ENCODE measurements at regions not wholly inside any gene's neighbourhood (a gene's known extent, or its start where the extent isn't known, plus 50 kb on each side); places are given as distances from the start of the nearest gene placed in this dataset.

DNA sequence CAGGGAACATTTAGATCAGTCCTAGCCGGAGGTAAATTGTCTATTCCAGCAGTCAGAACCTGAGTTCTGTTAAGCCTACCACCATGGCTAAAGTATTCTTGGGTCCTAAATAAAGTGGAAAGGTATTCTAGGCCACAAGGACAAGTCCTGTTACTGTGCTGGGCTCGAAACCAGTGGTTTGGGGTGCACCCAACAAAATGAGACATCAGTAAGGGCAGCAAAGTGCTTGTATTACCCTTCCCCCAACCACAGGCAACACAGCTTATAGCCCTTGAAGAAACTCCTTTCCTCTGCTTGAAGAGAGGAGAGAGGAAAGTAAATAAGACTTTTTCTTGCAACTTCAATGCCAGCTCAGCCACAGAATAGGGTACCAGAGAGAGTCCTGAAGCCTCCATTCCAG lies 1345.6 kb downstream of the PCDH18 start:
- Histone ChIP-seq H3K27ac (ENCODE audit: low read length) (no peak overlapping the region), H3K4me3 (ENCODE audit: low read length) (no peak overlapping the region), H3K4me1 (ENCODE audit: control insufficient read depth, insufficient read depth, low read length) (no peaks in the 10 kb centered on the region), H3K27me3 (ENCODE audit: control insufficient read depth, insufficient read depth, low read length) (no peaks in the 10 kb centered on the region), H3K36me3 (ENCODE audit: control insufficient read depth, insufficient read depth, low read length) (no peaks in the 10 kb centered on the region), H3K9me3 (replicated peaks; ENCODE audit: control insufficient read depth, low read depth, low read length) (peaks cover 2% of the 10 kb centered on the region)
- no peak for DNase-seq
- 83% methylated on average over 1 of the region's 2 CpGs for WGBS (ENCODE audit: insufficient coverage)

DNA sequence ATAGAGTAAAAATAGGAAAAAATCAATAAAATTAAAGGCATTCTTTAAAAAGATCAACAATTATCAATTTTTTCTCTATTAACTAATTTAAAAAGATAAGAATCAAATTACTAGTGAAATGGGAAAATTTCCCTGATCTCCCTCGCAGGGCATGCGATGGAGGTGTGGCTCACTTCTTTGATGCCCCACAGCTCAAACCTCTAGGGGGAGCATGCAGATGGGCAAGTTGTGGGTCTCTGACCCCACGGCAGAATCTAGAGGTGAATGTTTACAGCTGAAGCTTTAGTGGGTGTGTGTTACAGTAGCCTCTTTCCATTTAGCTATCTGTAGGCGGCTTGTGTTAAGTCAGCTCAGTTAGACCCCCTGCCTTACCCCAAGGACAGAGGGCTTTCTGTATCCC lies 1348.8 kb downstream of the PCDH18 start:
- DNase-seq: no peak
- H3K36me3 ChIP-seq (ENCODE audit: control insufficient read depth, insufficient read depth, low read length): no peaks in the 10 kb centered on the region
- H3K27ac ChIP-seq (ENCODE audit: low read length): no peak overlapping the region
- H3K4me1 ChIP-seq (ENCODE audit: control insufficient read depth, insufficient read depth, low read length): no peaks in the 10 kb centered on the region
- H3K27me3 ChIP-seq (ENCODE audit: control insufficient read depth, insufficient read depth, low read length): no peaks in the 10 kb centered on the region
- no peak overlapping the region for H3K4me3 ChIP-seq (ENCODE audit: low read length)
- no CpG with 5 or more reads among the region's 4 CpGs for WGBS (ENCODE audit: insufficient coverage)
- peaks cover 2% of the 10 kb centered on the region for H3K9me3 ChIP-seq (replicated peaks; ENCODE audit: control insufficient read depth, low read depth, low read length)

GRCh38 chr4:136156947-136157346 lies 1375.3 kb downstream of the PCDH18 start:
- Histone ChIP-seq H3K27ac (ENCODE audit: low read length) (no peak overlapping the region), H3K4me3 (ENCODE audit: low read length) (no peak overlapping the region), H3K27me3 (ENCODE audit: control insufficient read depth, insufficient read depth, low read length) (no peaks in the 10 kb centered on the region), H3K36me3 (ENCODE audit: control insufficient read depth, insufficient read depth, low read length) (no peaks in the 10 kb centered on the region), H3K9me3 (replicated peaks; ENCODE audit: control insufficient read depth, low read depth, low read length) (peaks cover 6% of the 10 kb centered on the region), H3K4me1 (ENCODE audit: control insufficient read depth, insufficient read depth, low read length) (no peaks in the 10 kb centered on the region)
- no CpG with 5 or more reads among the region's 1 CpG for WGBS (ENCODE audit: insufficient coverage)
- DNase-seq: peak; percentile 2

DNA sequence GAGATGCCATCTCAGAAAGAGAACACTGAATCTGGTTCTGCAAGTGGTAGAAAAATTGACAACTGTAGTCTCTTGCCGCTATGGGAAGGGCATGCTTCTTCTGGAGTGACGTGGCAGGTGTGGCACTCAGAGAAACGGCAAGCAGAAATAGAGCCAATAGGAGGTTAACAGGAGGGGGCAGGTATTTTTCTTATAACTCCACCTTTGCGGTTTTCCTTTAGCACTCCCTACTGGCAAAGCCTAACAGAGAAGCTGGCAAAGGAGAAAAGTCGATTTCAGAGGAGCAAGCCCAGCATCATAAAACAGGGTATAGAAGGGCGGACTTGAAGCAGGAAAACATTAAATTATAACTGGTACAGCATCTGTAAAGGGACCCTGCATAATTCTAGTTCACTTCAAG lies 1382.2 kb downstream of the PCDH18 start:
- Histone ChIP-seq H3K27ac (ENCODE audit: low read length) (no peak overlapping the region), H3K36me3 (ENCODE audit: control insufficient read depth, insufficient read depth, low read length) (no peaks in the 10 kb centered on the region), H3K27me3 (ENCODE audit: control insufficient read depth, insufficient read depth, low read length) (no peaks in the 10 kb centered on the region), H3K9me3 (replicated peaks; ENCODE audit: control insufficient read depth, low read depth, low read length) (peaks cover 10% of the 10 kb centered on the region), H3K4me3 (ENCODE audit: low read length) (no peak overlapping the region), H3K4me1 (ENCODE audit: control insufficient read depth, insufficient read depth, low read length) (no peaks in the 10 kb centered on the region)
- DNase-seq: no peak
- 86% methylated on average over 1 of the region's 6 CpGs for WGBS (ENCODE audit: insufficient coverage)

DNA sequence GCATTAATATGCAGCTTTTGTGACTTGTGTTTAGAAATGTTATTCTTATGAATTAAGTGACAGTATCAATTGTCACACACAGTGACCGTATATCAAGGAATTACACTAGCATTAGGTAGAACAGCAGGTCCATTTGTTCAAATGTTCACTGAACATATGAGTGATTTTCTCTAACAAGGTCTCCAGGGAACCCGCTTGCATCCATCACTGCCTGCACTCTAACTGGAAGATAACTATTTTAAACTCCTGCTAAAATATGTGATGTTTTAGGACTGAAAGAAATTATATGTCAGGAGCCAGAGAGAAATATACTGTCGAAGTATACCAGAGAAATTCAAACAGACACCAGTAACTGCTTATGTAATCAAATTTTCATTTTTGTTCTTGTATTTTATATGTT lies 1395.7 kb downstream of the PCDH18 start:
- H3K27me3 ChIP-seq (ENCODE audit: control insufficient read depth, insufficient read depth, low read length): no peaks in the 10 kb centered on the region
- DNase-seq: no peak
- H3K9me3 ChIP-seq (replicated peaks; ENCODE audit: control insufficient read depth, low read depth, low read length): no peaks in the 10 kb centered on the region
- H3K4me1 ChIP-seq (ENCODE audit: control insufficient read depth, insufficient read depth, low read length): no peaks in the 10 kb centered on the region
- no peak overlapping the region for H3K27ac ChIP-seq (ENCODE audit: low read length)
- no peaks in the 10 kb centered on the region for H3K36me3 ChIP-seq (ENCODE audit: control insufficient read depth, insufficient read depth, low read length)
- no peak overlapping the region for H3K4me3 ChIP-seq (ENCODE audit: low read length)
- WGBS (ENCODE audit: insufficient coverage): no CpG with 5 or more reads among the region's 3 CpGs

- Histone ChIP-seq H3K4me1 (ENCODE audit: control insufficient read depth, insufficient read depth, low read length) (no peaks in the 10 kb centered on the region), H3K9me3 (replicated peaks; ENCODE audit: control insufficient read depth, low read depth, low read length) (no peaks in the 10 kb centered on the region), H3K27ac (ENCODE audit: low read length) (no peak overlapping the region), H3K4me3 (ENCODE audit: low read length) (no peak overlapping the region), H3K36me3 (ENCODE audit: control insufficient read depth, insufficient read depth, low read length) (no peaks in the 10 kb centered on the region), H3K27me3 (ENCODE audit: control insufficient read depth, insufficient read depth, low read length) (no peaks in the 10 kb centered on the region)
- no peak for DNase-seq
- 100% methylated on average over 1 of the region's 1 CpG for WGBS (ENCODE audit: insufficient coverage)
These were observed 1408.0 kb downstream of the PCDH18 start for GRCh38 chr4:136124251-136124745.

- H3K27ac ChIP-seq (ENCODE audit: low read length): no peak overlapping the region
- H3K9me3 ChIP-seq (replicated peaks; ENCODE audit: control insufficient read depth, low read depth, low read length): no peaks in the 10 kb centered on the region
- H3K36me3 ChIP-seq (ENCODE audit: control insufficient read depth, insufficient read depth, low read length): no peaks in the 10 kb centered on the region
- DNase-seq: no peak
- H3K4me3 ChIP-seq (ENCODE audit: low read length): no peak overlapping the region
- H3K27me3 ChIP-seq (ENCODE audit: control insufficient read depth, insufficient read depth, low read length): no peaks in the 10 kb centered on the region
- H3K4me1 ChIP-seq (ENCODE audit: control insufficient read depth, insufficient read depth, low read length): no peaks in the 10 kb centered on the region
These were observed 1410.9 kb downstream of the PCDH18 start for GRCh38 chr4:136121426-136121825.

GRCh38 chr4:136113921-136114320 lies 1418.4 kb downstream of the PCDH18 start:
- H3K4me3 ChIP-seq (ENCODE audit: low read length): no peak overlapping the region
- no peaks in the 10 kb centered on the region for H3K27me3 ChIP-seq (ENCODE audit: control insufficient read depth, insufficient read depth, low read length)
- no peaks in the 10 kb centered on the region for H3K36me3 ChIP-seq (ENCODE audit: control insufficient read depth, insufficient read depth, low read length)
- no peaks in the 10 kb centered on the region for H3K4me1 ChIP-seq (ENCODE audit: control insufficient read depth, insufficient read depth, low read length)
- no peaks in the 10 kb centered on the region for H3K9me3 ChIP-seq (replicated peaks; ENCODE audit: control insufficient read depth, low read depth, low read length)
- no peak overlapping the region for H3K27ac ChIP-seq (ENCODE audit: low read length)
- no peak for DNase-seq
- 89% methylated on average over 2 of the region's 2 CpGs for WGBS (ENCODE audit: insufficient coverage)

DNA sequence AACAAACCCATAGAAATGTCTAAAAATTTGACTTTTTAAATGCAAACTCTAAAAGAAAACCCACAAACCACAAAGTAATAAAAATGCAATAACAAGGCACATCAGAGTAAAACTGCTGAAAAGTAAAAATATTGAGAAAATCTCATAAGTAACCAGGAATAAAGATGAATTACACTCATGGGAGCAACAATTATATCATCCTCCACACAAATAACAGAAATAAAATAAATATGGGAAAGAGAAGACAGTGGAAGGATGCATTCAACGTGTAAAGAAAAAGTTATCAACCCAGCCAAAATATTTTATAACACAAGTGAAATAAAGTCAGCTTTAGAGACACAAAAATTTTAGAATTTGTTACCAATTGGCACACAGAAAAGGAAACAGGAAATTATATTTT lies 1420.2 kb downstream of the PCDH18 start:
- no peaks in the 10 kb centered on the region for H3K9me3 ChIP-seq (replicated peaks; ENCODE audit: control insufficient read depth, low read depth, low read length)
- no peaks in the 10 kb centered on the region for H3K27me3 ChIP-seq (ENCODE audit: control insufficient read depth, insufficient read depth, low read length)
- no peak overlapping the region for H3K27ac ChIP-seq (ENCODE audit: low read length)
- no peaks in the 10 kb centered on the region for H3K36me3 ChIP-seq (ENCODE audit: control insufficient read depth, insufficient read depth, low read length)
- WGBS (ENCODE audit: insufficient coverage): no CpG with 5 or more reads among the region's 1 CpG
- peak; percentile 84 for DNase-seq
- no peak overlapping the region for H3K4me3 ChIP-seq (ENCODE audit: low read length)
- no peaks in the 10 kb centered on the region for H3K4me1 ChIP-seq (ENCODE audit: control insufficient read depth, insufficient read depth, low read length)

GRCh38 chr4:136106753-136107152 lies 1425.5 kb downstream of the PCDH18 start:
- Histone ChIP-seq H3K9me3 (replicated peaks; ENCODE audit: control insufficient read depth, low read depth, low read length) (no peaks in the 10 kb centered on the region), H3K36me3 (ENCODE audit: control insufficient read depth, insufficient read depth, low read length) (no peaks in the 10 kb centered on the region), H3K27me3 (ENCODE audit: control insufficient read depth, insufficient read depth, low read length) (no peaks in the 10 kb centered on the region), H3K4me1 (ENCODE audit: control insufficient read depth, insufficient read depth, low read length) (no peaks in the 10 kb centered on the region), H3K27ac (ENCODE audit: low read length) (no peak overlapping the region), H3K4me3 (ENCODE audit: low read length) (no peak overlapping the region)
- no peak for DNase-seq
- no CpG with 5 or more reads among the region's 1 CpG for WGBS (ENCODE audit: insufficient coverage)

- Histone ChIP-seq H3K4me3 (ENCODE audit: low read length) (no peak overlapping the region), H3K9me3 (replicated peaks; ENCODE audit: control insufficient read depth, low read depth, low read length) (no peaks in the 10 kb centered on the region), H3K36me3 (ENCODE audit: control insufficient read depth, insufficient read depth, low read length) (no peaks in the 10 kb centered on the region), H3K4me1 (ENCODE audit: control insufficient read depth, insufficient read depth, low read length) (no peaks in the 10 kb centered on the region), H3K27me3 (ENCODE audit: control insufficient read depth, insufficient read depth, low read length) (no peaks in the 10 kb centered on the region), H3K27ac (ENCODE audit: low read length) (no peak overlapping the region)
- no CpG with 5 or more reads among the region's 4 CpGs for WGBS (ENCODE audit: insufficient coverage)
- no peak for DNase-seq
These were observed 1428.7 kb downstream of the PCDH18 start for GRCh38 chr4:136103616-136104015.

Data from muscle of leg (tissue), 3 donors.